ENCODE measurements at regions not wholly inside any gene's neighbourhood (a gene's known extent, or its start where the extent isn't known, plus 50 kb on each side); places are given as distances from the start of the nearest gene placed in this dataset.
"Not testable (repeated sequence)": the region's sequence is repeated elsewhere in the genome, so short reads cannot be mapped to it uniquely, and the experiment has no call there.

DNA sequence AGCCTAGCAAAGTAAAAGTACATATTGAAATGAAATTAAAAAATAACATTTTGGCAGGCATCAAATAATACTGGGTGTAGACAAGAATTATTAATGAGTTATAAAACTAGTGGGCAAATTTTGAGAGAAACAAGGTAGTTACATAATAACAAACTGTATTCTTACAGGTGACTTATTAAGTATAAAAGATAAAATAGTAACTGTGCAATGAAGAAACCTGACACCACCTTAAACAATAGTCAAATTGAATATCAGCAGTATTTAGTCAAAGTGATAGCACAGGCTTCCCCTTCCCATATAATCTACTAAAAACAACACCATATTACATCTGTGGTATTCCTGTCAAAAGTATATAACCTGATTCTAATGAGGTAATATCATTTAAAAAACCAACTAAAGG, 1099.8 kb upstream of the CRIM1 start:
- DNase-seq: no peak

DNA sequence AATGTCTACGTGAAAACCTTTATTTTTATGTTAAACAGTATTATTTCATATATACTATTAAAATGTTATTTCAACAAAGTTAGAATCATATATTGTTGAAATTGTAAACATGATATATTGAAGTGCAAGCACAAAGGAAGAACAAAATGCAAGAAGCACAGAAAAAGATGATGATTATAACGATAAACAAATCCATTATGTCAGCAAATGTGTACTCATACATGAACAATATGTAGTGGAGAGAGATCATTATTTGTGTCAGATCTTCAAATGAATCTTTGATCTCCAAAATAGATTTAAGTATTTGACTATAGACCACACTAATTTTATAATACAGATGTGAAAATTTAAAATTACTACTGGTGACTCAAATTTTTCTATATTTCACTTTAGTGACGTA, 1104.4 kb upstream of the CRIM1 start:
- no peak for DNase-seq

DNA sequence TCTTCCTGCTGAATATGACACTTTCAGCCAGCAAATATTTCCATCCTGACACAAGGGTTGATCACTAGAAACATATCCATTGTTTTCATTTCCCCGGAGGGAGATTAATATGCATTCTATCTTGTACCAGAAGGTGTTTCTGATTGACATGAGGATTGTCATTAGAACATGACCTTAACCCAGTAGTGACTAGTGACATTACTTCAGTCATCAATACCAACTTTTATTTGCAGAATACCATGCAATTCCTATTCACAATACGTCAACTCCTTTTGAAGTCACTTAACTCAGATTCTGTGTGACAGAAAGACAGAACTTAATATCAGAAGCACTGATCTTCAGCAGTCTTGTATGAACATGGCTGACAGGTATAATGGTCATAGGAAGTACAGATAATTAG, 1108.9 kb upstream of the CRIM1 start:
- DNase-seq: no peak

DNA sequence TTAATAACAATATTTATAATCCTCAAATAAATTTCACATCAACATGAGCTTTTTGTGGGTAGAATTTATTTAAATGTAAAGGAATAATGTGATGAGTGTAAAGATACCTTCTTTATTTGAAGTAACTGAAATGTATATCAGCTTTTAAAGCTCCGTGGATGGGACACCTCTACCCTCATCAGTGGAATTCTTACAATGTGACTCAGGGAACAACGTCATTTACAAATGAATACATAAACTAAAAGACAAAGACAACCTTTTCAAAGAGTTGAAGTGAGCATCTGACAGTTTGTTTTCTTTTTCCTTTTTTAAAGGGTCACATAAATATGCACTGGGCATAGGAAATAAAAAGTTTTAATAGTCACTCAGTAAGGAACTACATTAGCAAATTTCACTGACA, 1127.0 kb upstream of the CRIM1 start:
- DNase-seq: no peak

DNA sequence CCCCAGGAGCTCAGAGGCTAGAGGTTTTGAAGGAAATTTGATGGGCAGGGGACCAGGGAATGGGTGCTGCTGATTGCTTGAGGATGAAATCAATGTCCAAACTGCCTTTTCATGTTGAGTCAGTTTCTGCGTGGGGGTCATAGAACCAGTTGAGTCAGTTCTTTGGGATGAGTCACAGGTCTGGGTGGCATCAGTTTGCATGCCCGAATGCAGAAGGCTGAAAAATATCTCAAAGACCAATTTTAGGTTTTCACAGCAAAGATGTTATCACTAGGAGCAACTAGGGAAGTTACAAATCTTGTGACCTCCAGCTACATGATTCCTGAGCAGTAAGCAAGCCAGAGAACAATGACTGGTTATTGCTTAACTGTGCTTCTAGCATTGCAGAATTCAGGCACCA, 1135.1 kb upstream of the CRIM1 start:
- DNase-seq: no peak

DNA sequence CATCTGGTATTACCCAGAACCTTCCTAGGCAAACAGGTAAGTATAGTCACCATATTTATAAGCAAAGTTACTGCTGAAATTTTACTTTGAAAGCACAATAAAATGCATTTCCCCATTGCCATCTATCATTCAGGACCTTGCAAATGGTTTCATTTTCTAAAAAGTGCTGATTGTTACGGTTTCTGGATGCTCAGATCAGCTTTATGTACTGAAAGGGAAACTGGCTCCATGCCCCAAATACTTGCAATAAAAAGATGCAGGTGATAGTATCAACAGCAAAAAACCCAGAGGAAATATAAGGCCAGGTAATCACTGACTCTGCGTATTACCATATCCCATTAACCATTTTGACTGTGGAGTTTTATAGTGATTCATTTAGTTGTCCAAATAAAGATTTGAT, 1150.7 kb upstream of the CRIM1 start:
- DNase-seq: no peak

DNA sequence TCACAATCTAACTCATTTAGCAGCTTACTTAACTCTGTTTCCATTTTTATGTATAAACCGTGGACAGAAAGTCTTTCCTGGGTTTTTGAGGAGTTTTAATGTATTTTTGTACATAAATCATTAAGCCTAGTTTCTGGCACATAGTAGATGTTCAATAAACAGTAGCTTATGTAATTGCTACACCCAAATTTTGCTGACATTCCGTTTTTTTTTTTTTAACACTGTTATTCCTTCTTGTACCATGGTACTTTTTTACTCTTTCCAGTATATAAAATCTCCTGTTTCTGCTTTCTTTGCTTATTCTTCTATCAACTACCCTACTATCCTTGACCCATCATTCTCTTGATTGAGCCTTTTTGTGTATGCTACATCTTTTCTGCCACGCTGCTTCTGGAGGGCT, 1151.3 kb upstream of the CRIM1 start:
- no peak for DNase-seq

DNA sequence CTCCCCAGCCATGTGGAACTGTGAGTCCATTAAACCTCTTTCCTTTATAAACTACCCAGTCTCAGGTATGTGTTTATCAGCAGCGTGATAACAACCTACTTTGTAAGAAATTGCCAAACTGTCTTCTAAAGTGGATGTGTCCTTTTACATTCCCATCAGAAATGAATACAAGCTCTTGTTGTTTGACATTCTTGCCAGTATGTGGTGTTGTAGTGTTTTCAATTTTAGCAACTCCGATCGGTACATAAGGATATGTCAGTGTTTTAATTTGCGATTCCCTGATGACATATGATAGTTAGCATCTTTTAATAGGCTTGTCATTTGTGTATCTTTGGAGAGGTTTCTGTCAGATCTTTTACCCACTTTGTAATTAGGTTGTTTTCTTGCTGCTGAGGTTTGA, 1156.3 kb upstream of the CRIM1 start:
- DNase-seq: no peak

DNA sequence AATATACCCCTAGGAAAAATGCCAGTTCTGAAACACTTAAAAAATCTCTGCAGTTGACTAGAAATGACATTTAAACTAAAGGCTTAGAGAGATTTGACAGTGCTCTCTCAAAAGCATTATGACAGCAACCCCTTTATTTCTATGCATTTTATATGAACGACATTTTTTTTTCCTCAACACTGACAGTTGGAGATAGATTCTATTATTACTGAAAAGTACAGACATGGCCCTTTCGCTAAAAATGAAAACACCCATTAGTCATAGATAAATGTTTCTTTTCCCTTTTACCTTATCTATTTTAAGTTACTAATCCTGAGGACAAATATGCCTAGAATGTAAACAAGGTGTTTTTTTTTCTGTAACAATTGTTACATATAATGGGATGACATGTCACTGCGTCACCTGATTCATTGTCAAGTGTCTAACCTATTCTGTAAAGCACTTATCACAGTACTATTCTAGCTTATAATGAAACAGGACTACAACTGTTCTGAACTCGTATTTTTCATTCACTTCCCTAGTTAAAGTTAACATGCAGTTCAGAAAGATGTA, 1169.6 kb upstream of the CRIM1 start:
- DNase-seq: no peak

DNA sequence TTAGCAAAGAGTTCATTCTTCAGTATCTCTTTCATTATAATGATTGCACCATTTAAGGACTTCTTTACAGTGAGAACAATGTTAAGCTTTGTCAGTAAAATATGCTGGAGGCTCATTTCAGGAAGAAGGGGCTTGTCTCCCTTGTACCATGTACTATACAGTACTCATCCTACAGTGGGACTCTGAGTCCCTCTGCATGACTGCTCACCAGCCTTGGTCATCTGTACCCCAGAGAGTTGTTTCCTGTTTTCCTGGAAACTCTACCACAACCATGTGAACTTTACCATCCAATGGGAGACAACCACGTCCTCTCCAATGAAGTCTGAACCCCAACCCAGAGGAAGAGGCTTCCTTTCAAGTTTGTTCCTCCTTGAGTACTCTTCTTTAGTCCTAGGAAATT, 1171.1 kb upstream of the CRIM1 start:
- DNase-seq: no peak

DNA sequence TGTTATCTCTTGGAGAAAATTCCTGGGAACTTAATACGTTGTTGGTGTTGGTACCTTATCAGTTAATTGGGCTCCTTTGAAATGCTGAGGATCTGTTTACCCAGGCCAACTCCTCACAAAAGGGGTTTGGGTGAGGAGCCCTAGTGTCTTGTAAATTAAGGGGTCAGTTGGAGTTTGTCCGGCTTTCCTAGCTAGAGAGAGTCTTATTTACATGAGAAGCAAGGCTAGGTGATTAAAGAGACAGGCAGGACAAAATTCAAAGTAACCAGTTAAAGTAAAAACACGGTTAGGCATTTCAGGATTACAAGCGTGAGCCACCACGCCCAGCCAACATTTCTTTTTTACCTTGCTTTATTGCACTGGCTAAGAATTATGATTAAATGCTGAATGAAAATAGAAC, 1178.9 kb upstream of the CRIM1 start:
- DNase-seq: not testable (repeated sequence)

DNA sequence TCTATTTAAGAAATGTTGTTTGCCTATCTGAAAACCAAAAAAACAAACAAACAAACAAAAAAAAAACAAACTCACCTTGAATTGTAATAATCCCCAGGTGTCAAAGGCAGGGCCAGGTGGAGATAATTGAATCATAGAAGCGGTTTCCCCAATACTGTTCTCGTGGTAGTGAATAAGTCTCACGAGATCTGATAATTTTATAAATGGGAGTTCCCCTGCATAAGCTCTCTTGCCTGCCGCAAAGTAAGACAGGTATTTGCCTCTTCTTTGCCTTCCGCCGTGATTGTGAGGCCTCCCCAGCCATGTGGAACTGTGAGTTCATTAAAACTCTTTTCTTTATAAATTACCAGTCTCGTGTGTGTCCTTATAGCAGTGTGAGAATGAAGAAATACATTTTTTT, 1180.7 kb upstream of the CRIM1 start:
- DNase-seq: no peak

DNA sequence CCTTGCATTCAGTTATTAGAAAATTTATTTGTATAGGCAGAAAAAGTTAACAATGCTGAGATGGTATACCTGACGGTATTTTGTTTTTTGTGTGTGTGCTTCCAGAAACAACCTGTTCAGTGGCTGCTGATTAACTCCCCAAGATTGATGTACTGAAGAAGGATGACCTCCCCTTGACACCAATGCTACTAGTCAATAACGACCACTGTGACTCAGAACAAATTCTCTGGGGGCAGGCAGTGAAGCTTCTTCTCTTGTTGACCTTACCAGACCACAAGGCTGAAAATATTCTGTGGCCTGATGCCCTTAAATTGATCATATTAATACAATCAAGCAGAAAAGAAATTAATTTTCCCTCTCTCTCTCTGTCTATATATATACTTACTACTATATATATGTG, 1182.9 kb upstream of the CRIM1 start:
- DNase-seq: no peak

DNA sequence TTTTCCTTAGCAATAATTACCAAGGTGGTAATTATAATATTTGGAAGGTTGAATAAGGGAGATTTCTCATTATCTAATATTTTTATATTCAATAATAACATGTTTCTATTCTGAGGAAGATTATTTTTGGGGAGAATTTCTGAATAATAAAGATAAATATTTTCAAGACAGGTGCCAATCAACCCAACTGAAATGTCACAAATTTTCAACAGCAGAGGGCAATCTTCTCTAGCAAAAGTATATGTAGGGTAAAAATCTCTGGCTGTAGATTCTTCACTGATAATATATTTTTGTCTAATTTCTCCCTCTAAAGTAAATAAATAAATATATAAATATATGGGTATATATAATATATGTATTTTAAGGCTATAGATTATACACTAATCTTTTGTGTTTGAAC, 1187.2 kb upstream of the CRIM1 start:
- DNase-seq: no peak

DNA sequence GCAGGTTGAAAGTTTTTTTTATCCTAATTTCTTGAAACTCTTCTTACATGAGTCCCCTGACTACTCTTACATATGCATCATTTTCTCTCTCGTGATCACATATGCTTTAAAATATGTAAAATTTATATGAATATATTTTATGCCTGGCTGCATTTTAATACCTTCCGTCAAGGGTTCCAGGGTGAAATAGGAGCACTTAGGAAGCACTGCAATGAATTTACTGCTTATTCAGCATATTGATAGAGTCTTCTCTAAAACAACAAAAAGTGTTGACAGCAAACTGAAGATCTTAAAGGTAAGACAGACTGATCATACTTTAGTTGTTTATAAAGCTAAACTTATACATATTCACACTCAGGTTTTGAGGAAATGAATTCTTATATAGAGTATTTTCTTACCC, 1191.6 kb upstream of the CRIM1 start:
- DNase-seq: no peak

DNA sequence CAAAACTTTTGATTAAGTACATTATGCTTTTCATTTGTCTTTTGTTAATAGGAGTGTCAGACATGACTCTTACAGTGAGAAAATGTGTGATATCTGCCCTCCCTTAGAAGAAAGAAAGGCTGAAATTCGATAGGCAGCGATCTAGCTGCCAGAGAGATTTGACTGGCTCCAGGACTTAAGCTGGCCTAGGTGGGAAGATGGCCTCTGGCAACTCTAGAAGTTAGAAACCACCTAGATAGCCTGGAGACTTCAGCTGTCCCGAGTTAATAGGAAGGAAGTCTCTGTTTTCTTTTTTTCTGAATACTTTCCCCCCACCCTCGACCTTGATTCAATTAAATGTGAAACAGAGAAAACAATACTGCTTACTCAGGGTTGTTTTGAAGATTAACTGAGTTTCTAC, 1194.7 kb upstream of the CRIM1 start:
- DNase-seq: no peak

DNA sequence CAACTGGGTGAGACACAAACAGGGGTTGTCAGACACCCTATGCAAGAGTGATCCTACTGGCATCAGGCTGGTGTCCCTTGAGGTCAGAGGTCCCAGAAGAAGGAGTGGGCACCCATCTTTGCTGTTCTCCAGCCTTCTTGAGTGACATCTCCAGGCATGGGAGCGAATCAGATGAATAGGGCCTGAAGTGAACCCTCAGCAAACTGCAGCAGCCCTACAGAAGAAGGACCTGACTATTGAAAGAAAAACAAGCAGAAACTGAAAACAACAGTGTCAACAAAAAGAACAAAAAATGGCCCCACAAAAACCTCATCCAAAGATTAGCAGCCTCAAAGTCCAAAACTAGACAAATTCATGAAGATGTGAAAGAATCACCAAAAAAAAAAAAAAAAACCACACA, 1229.7 kb upstream of the CRIM1 start:
- no peak for DNase-seq

DNA sequence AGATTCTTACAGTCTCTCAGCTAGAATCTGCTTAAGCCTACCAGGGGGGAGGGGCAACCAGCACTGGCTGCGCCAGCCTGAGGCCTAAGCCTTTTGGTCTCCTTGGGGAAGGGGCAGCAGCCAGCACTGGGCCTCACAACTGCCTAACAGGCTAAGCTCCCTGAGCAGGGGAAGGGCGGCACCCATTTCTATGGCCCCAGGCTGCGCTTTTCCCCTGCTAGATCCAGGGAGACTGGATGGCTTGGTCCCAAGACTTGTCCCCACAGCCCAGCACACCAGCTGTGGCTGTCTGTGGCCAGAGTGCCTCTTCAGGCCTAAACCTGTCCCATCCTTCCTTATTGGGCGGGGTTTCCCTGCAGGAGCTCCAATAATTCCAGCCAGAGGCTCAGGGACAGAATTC, 1230.3 kb upstream of the CRIM1 start:
- DNase-seq: no peak

DNA sequence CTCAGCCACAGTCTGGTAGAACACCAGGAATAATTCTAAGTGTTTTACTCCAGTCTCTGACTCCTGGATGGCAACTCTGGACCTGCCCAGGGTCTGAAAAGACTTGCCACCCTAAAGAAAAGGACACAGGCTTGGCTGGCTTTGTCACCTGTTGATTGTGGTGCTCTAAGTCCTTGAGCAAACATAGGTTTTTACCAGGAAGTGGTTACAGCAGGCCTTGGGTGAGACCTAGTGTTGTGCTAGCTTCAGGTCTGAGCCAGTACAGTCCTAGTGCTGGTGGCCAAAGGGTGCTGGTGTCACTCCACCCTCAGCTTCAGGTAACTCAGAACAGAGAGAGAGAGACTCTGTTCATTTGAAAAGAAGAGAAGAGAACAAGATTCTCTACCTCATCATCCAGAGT, 1239.4 kb upstream of the CRIM1 start:
- no peak for DNase-seq

DNA sequence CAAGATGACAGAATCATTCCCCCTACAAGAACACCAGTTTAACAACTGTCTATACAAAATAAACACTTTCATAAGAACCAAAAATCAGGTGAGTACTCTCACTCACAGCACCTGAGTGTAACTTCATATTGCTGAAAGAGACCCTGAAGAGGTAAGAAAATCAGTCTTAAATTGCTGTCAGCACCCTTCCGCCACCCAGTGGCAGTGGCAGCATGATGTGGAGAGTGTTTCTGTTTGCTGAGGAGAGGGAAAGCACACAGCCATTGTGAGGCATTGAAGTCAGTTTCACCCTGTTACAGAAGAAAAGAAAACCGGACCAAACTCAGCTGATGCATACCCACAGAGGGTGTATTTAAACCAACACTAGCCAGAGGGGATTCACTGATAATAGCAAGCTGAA, 1240.8 kb upstream of the CRIM1 start:
- no peak for DNase-seq

DNA sequence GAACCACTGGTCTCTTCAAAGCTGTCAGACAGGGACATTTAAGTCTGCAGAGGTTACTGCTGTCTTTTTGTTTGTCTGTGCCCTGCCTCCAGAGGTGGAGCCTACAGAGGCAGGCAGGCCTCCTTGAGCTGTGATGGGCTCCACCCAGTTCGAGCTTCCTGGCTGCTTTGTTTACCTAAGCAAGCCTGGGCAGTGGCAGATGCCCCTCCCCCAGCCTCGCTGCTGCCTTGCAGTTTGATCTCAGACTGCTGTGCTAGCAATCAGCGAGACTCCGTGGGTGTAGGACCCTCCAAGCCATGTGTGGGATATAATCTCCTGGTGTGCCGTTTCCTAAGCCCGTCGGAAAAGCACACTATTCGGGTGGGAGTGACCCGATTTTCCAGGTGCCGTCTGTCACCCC, 1243.2 kb upstream of the CRIM1 start:
- DNase-seq: not testable (repeated sequence)

DNA sequence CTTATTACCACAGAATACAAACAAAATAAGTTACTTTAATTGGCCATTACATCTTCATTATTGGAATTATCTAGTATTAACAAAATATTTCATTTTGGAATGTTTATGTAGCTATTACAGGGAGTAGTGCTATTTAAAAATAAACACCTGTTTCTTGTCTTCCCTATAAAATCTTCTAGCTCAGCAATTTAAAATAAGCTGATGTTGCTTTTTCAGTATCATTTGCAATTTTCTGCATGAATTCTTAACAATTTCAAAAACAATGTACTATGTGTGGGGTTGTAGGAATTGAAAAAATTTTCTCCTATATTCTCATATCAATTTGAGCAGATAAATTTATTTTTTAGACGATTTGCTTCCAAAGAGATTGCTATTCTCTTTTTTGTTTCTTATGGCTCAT, 1251.3 kb upstream of the CRIM1 start:
- no peak for DNase-seq

DNA sequence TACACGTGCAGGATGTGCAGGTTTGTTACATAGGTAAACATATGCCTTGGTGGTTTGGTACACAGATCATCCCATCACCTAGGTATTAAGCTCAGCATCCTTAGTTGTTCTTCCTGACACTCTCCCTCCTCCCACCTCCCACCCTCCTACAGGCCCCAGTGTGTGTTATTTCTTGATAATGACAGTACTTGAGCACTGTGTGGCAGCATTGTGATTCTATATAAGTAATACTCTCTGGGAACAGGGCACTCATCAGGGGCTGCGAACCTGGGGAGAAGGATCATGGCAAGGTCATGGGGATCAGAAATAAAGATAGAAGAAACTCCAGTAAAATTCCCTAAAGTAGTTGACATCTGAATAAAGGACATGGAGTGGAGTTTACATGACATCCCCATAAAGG, 1256.2 kb upstream of the CRIM1 start:
- no peak for DNase-seq

DNA sequence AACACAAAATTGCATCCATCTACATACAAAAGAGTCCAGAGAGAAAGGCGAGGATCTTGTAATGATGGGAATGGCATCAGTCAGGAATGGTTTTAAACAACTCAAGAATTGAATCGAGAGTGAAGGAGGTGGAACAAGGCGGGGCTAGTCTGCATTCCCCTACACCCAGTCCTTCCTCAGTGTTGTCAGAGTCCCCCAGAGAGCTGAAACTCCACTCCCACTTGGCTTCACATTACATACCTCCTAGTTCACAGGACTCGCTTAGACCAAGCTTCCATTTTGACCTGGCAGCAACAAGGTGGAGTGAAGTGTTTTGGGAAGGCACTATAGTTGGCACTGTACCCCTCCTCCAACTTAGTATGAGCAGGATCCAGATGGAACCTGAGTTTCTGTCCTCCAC, 1273.5 kb upstream of the CRIM1 start:
- DNase-seq: no peak

DNA sequence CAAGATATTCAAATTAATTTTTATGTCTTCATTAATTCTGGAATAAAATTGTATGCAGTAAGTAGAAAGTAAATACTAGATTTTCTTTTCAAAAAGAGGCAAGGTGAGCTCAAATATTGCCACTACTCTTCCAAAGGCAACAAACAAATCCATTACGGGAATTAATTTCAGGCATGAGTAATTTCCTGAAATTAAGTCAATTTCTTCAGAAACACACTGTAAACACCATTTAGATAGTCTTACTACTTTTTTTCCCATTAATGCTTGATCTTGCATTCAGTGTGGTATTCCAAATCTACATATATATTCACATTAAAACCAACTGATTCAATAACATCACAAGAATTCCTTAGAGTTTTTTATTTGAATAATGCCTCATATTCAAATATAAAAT, 1274.0 kb upstream of the CRIM1 start:
- no peak for DNase-seq

DNA sequence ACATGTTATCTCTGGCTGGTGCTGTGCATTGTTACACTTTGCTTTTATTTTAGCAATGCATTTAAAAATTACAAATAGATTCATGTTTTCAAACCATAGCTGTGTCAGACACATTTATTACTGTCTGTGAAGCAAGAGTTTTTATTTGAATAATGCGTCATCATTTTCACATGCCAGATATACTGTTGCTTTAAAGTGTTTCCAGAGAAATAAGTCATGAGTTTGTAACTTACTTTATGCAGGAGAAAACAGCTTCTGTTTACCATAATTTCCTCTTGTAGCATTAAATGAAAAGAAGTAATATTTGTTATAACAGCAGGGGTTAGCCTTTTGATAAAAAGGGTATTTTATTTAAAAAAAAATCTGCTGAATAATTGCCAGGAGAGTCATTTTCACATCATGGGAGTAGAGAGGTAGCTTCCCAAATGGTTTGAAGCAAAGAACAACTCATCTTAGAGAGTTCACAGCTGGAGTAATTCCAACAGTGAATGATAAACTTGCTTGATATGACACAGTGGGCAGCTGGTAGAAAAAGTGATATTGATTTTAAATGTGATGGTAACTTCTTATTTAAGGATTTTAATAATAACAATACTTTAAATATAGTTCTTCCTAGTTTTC, 1274.5 kb upstream of the CRIM1 start:
- no peak for DNase-seq

Measured in cerebellar nuclear complex (tissue), 1 donor.